Activated T-cell treated with anti-CD3 and anti-CD28 coated beads, Interleukin-2, amount 50 U/mL, for 24 hours (primary cell): ENCODE measurements at regions not wholly inside any gene's neighbourhood (a gene's known extent, or its start where the extent isn't known, plus 50 kb on each side); places are given as distances from the start of the nearest gene placed in this dataset.

ENCODE experiments used
- DNase-seq: peaks from one replicate; pipeline ENCODE4 v3.0.0-alpha.2; 2020
- H3K27ac Mint-ChIP-seq: 2 replicates; pipeline ENCODE4 v1.8.0; 2020; ENCODE audit warnings: mild to moderate bottlenecking, mixed read lengths
- H3K27me3 Mint-ChIP-seq: 2 replicates; pipeline ENCODE4 v1.8.0; 2020; ENCODE audit warnings: mixed read lengths
- H3K36me3 Mint-ChIP-seq: 2 replicates; pipeline ENCODE4 v1.8.0; 2020; ENCODE audit warnings: low read depth, mixed read lengths
- H3K4me1 Mint-ChIP-seq: 2 replicates; pipeline ENCODE4 v1.8.0; 2020; ENCODE audit warnings: low read depth, mixed read lengths
- H3K4me3 Mint-ChIP-seq: 2 replicates; pipeline ENCODE4 v1.8.0; 2020; ENCODE audit warnings: mild to moderate bottlenecking, moderate library complexity, mixed read lengths
- H3K9me3 Mint-ChIP-seq: 2 replicates; pipeline ENCODE4 v1.8.0; 2020; ENCODE audit warnings: mixed read lengths

DNA sequence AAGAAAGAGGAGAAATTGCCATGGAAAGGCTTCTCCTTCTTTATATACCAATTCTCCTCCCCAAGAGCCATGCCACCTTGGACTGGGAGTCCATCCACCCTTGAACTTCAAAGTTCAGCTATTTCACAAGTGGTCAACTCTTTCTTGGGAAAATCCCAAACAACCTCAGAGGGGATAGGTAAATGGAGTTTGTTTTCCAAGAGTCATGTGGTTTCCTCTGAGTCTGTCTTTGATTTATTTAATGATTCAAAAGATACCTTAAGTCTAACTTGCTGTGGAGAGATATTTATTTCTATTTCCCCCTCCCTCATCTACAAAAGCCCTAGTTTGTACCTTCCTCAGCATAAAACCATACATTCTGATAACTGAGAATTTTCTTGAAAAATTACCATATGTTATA lies 758.6 kb upstream of the IGFBP3 start:
- Mint-ChIP-seq H3K4me1 (no peaks in the 10 kb centered on the region), H3K4me3 (no peak overlapping the region), H3K9me3 (peaks cover 11% of the 10 kb centered on the region), H3K27ac (no peak overlapping the region), H3K36me3 (no peaks in the 10 kb centered on the region), H3K27me3 (no peaks in the 10 kb centered on the region)
- no peak for DNase-seq

DNA sequence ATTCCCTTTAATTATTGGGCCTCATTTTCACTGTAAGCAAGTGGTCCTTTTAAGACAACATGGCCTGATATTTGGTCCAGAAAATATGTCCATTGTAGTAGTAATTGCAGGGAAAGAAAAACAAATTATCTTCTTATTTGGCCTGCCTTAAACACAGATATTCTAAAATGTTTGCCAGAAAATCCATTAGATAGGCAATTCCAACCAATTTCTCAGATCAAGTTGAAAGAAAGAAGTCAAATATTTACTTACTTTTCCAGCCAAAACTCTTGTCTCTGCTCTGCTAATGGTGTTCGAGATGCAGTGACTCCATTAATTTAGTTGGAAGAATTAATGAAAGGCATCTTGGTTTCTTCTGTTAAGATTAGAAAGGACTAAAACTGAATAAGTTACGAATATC lies 757.3 kb upstream of the IGFBP3 start:
- H3K27ac Mint-ChIP-seq = no peak overlapping the region

DNA sequence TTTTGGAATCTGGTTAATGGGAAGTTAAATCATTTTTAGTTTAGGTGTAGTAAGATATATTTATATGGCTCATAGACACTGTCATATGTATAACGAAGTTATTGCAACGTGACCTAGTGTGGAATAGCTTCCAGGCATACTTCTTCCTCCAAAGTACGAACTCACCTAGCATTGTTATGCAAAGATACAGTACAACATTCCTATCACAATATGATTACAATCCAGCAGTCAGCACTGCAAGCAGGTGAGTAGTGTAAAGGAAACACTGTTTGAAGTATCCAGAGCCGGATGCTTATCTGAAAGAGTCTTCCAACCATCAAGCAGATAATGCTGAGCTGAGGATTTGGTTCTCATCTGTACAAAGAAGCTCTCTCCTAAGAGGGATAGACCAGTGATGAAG lies 754.4 kb upstream of the IGFBP3 start:
- peaks cover 5% of the 10 kb centered on the region for H3K9me3 Mint-ChIP-seq
- no peak for DNase-seq
- H3K27me3 Mint-ChIP-seq = no peaks in the 10 kb centered on the region
- H3K36me3 Mint-ChIP-seq = no peaks in the 10 kb centered on the region
- H3K27ac Mint-ChIP-seq = no peak overlapping the region
- no peaks in the 10 kb centered on the region for H3K4me1 Mint-ChIP-seq
- no peak overlapping the region for H3K4me3 Mint-ChIP-seq

More for the DNA sequence above, 757.3 kb upstream of the IGFBP3 start:
- Mint-ChIP-seq H3K36me3 (no peaks in the 10 kb centered on the region), H3K9me3 (peaks cover 5% of the 10 kb centered on the region), H3K4me3 (no peak overlapping the region), H3K4me1 (no peaks in the 10 kb centered on the region), H3K27me3 (no peaks in the 10 kb centered on the region)
- no peak for DNase-seq

DNA sequence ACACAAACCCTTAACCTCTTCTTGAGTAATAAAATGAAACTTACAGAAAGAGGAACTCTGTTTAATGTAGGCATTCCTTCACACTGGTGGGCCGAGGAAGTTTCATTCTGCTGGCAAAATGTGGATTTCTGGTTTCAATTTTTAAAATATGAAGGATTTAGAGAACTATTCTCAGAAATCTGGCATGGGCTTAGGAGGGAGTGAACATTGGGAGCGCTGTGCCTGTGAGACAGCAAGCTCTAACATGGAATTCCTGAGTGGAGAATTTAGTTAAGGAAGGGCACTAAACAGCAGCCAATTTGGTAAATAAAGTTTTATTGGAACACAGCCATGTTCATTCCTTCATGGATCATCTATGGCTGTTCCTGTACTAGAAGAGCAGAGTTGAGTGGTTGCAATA lies 751.8 kb upstream of the IGFBP3 start:
- H3K27ac Mint-ChIP-seq = no peak overlapping the region
- no peaks in the 10 kb centered on the region for H3K36me3 Mint-ChIP-seq
- H3K4me1 Mint-ChIP-seq = no peaks in the 10 kb centered on the region
- no peaks in the 10 kb centered on the region for H3K27me3 Mint-ChIP-seq
- no peak overlapping the region for H3K4me3 Mint-ChIP-seq
- no peak for DNase-seq
- H3K9me3 Mint-ChIP-seq = peaks cover 9% of the 10 kb centered on the region

DNA sequence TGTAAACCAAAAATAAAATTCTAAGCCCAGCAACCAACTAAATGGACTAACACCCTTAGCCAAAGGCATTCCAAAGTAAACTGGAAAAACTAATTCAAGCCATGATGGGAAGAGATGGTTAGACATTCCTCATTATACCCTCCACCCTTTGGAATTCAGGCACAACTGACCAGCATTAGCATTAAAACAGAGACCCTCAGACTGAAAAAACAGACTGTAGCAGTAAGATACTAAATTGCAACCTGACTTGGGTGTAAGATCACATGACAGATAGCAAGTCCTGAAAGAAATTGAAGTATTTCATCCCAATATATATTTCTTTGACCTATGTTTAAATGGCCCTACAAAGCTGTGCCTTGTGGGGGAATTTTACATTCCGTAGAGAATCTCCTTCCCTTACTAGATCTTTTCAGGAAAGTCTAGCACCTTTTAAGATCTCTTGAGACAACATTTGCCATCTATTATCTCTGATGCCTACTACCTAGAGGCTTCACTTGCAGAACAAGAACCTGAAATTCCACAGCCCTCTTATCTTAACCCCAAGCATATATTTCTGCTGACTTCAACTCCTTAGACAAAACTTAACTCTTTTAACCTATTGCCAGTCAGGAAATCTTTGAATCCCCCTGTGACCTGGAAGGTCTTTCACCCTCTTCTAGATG lies 750.2 kb upstream of the IGFBP3 start:
- H3K4me1 Mint-ChIP-seq = no peaks in the 10 kb centered on the region
- peaks cover 6% of the 10 kb centered on the region for H3K9me3 Mint-ChIP-seq
- H3K36me3 Mint-ChIP-seq = no peaks in the 10 kb centered on the region

DNA sequence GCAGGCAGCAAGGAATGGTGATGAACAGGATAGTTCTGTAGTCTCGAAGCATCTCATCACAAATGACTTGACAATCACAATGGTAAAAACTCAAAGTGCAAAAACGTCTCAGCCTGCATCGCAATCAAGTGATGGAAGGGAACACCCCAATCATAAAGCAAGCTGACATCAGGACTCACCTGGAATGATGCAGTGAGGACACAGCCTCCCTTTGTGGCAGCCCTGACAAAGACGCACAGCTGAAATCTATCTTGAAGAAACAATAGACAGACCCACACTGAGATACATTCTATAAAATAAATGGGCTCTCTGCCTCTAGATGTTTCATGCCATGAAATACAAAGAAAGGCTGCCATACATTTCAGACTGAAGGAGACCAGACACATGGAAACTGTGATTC lies 748.0 kb upstream of the IGFBP3 start:
- Mint-ChIP-seq H3K4me3 (no peak overlapping the region), H3K4me1 (no peaks in the 10 kb centered on the region), H3K27me3 (no peaks in the 10 kb centered on the region), H3K27ac (no peak overlapping the region), H3K36me3 (no peaks in the 10 kb centered on the region), H3K9me3 (peaks cover 4% of the 10 kb centered on the region)
- no peak for DNase-seq

More for the DNA sequence above, 750.2 kb upstream of the IGFBP3 start:
- Mint-ChIP-seq H3K4me3 (no peak overlapping the region), H3K27ac (no peak overlapping the region), H3K27me3 (no peaks in the 10 kb centered on the region)
- no peak for DNase-seq

DNA sequence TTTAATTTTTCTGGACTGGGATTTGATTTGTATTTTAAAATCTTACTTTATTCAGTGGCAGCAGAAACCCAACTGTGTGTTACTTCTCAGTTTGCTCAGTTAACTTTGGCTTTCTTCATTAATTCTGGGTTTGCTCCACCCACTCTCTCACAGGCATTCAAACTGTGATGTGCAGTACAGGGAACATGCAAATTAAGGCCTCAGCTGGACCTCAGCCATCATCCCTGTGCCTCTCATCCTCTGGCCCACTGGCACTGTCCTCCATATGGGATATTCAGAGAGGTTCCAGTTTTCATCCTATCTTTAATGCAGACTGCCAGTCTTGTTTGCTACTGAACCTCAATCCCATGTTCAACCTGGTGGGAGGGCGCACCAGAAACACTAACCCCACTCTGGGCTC lies 743.4 kb upstream of the IGFBP3 start:
- Mint-ChIP-seq H3K9me3 (peaks cover 6% of the 10 kb centered on the region), H3K36me3 (no peaks in the 10 kb centered on the region), H3K27me3 (no peaks in the 10 kb centered on the region), H3K4me3 (no peak overlapping the region), H3K4me1 (no peaks in the 10 kb centered on the region), H3K27ac (no peak overlapping the region)
- no peak for DNase-seq

DNA sequence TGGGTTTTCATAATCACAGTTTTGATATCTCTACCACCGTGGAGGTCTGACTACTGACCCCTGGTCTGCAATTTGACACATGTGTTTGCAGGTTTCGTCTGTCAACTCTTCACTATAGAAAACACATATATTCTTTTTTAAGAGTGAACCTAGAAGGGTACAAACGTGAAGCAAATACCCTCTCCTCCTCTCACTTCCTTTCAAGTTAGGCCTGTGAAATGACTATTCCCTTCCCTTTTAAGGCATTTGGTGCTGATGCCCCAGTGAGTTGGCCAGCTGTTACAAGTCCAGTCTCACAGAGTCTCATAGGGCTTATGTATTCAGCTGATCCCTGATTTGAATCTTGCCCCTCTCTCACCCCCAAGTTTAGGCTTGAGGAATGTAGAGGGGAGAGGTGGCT lies 742.0 kb upstream of the IGFBP3 start:
- DNase-seq = no peak
- H3K4me3 Mint-ChIP-seq = no peak overlapping the region
- H3K27me3 Mint-ChIP-seq = no peaks in the 10 kb centered on the region
- no peak overlapping the region for H3K27ac Mint-ChIP-seq
- no peaks in the 10 kb centered on the region for H3K4me1 Mint-ChIP-seq
- H3K9me3 Mint-ChIP-seq = peaks cover 4% of the 10 kb centered on the region
- H3K36me3 Mint-ChIP-seq = no peaks in the 10 kb centered on the region

DNA sequence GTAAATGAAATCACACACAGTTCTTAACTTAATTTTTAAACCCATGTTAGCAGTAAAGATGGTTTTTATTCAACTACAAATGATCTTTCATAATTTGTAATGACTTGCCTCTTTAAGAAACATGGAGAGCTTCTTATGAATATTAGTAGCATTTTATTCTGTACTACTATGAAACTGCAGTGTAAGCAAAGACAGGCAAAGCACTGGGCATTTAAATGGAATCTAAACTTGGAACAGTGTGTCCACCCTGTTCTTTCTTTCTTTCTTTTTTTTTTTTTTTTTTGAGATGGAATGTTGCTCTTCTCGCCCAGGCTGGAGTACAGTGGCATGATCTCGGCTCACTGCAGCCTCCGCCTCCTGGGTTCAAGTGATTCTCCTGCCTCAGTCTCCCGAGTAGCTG lies 740.4 kb upstream of the IGFBP3 start:
- Mint-ChIP-seq H3K4me3 (no peak overlapping the region), H3K9me3 (peaks cover 5% of the 10 kb centered on the region), H3K36me3 (no peaks in the 10 kb centered on the region), H3K4me1 (no peaks in the 10 kb centered on the region), H3K27me3 (no peaks in the 10 kb centered on the region), H3K27ac (no peak overlapping the region)
- no peak for DNase-seq

DNA sequence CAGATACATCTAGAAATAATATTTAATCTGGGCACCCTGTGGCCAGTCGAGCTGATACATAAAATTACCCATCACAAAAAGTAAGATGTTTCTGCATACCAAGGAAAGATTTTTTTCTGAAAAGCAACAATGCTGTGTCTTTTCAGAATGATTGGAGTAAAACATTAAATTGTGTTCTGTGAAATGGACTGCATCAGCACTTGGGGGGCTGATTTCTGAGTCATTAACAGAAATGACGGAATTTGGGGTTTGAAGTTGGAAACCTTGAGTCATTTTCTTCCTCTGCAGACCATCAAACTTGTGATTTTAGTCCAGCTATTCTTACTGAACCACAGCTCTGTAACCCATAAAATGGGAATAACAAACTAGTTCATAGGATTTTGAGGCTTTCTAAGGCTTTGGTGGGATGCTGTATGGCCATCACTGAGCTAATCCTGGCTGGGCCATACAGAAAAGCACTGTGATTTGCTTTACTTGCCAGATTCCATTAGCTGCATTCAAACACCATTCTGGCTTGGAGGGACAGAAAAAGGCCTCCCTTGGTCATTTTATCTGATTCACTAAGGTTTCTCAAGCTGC lies 739.4 kb upstream of the IGFBP3 start:
- Mint-ChIP-seq H3K27me3 (no peaks in the 10 kb centered on the region), H3K27ac (no peak overlapping the region), H3K9me3 (peaks cover 5% of the 10 kb centered on the region), H3K4me3 (no peak overlapping the region), H3K36me3 (no peaks in the 10 kb centered on the region), H3K4me1 (no peaks in the 10 kb centered on the region)
- no peak for DNase-seq

DNA sequence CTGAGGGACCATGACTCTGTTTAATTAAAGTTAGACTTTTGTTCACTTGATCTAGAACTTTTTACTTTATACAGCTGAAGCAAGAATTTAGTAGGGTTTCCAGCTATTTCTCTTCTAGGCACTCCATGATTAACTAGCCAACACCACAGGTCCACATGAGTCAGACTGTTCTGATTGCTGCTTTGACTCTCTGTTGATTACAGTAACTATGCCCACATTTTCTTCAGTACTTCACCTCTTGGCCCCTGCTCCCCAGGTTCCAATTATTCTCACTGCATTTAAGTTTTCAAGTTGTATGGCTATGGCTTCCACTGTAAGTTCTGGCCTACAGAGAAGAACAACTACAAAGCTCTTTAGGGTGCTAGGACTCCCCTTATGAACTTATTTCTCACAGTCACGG lies 737.2 kb upstream of the IGFBP3 start:
- DNase-seq = no peak
- H3K4me3 Mint-ChIP-seq = no peak overlapping the region
- no peaks in the 10 kb centered on the region for H3K27me3 Mint-ChIP-seq
- peaks cover 5% of the 10 kb centered on the region for H3K9me3 Mint-ChIP-seq
- H3K4me1 Mint-ChIP-seq = no peaks in the 10 kb centered on the region
- H3K27ac Mint-ChIP-seq = no peak overlapping the region
- no peaks in the 10 kb centered on the region for H3K36me3 Mint-ChIP-seq

DNA sequence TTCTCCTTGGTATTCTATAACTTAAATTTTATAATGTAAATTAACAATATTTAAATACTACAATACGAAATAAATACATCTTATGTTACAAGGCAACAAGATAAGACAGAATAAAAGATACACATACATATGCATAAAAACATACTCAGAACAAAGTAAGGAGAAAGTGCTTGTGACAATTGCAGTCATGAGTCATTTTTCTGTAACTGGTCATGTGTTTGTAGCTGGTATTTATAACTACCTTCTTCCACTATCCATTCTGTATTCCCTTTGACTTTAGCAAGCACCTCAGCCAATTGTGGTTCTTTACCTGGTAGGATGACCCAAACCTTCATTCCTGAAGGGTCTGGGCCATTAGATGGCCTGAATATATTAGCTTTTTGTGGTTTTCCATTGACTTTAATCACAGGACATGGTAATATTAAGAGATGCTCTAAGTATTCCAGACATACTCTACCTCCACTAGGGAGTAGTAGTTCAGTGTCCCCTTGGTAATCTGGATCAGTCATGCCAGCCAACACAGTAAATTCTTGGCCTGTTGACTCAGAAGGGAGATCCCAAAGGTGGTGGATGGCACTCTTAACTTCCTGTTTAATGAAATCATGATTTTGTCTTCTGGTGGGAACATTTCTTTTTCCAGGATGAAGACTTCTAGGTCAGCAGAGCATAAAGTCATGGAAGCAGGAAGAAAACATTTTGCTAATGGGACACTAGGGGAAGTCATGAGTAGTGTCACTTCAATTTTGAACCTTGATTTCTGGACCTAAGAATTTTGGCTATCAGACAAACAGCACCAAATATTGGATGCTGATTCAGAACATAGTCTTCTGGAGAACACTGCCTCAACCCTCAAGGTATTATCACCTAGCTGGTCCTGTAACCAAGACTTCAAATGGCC lies 733.7 kb upstream of the IGFBP3 start:
- Mint-ChIP-seq H3K27me3 (no peaks in the 10 kb centered on the region), H3K27ac (no peak overlapping the region), H3K36me3 (no peaks in the 10 kb centered on the region), H3K4me3 (no peak overlapping the region), H3K4me1 (no peaks in the 10 kb centered on the region), H3K9me3 (peaks cover 3% of the 10 kb centered on the region)
- no peak for DNase-seq

DNA sequence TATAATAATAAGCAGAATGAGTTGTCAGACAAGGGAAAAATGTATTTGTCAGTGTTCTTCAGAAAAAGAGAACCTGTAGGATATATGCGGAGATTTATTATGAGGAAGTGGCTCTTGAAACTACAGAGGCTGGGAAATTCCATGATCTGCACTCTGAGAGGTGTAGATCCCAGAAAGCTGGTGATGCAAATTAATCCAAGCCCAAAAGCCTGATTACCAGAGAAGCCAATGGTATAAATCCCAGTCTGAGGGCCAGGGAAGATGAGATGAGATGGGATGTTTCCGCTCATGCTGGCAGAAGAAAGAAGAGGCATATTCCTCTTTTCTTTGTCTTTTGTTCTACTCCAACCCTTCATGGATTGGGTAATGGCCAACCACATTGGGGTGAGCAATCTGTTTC lies 732.8 kb upstream of the IGFBP3 start:
- no peak overlapping the region for H3K4me3 Mint-ChIP-seq
- H3K4me1 Mint-ChIP-seq = no peaks in the 10 kb centered on the region
- no peaks in the 10 kb centered on the region for H3K36me3 Mint-ChIP-seq
- peaks cover 6% of the 10 kb centered on the region for H3K9me3 Mint-ChIP-seq
- no peaks in the 10 kb centered on the region for H3K27me3 Mint-ChIP-seq
- no peak overlapping the region for H3K27ac Mint-ChIP-seq
- no peak for DNase-seq

DNA sequence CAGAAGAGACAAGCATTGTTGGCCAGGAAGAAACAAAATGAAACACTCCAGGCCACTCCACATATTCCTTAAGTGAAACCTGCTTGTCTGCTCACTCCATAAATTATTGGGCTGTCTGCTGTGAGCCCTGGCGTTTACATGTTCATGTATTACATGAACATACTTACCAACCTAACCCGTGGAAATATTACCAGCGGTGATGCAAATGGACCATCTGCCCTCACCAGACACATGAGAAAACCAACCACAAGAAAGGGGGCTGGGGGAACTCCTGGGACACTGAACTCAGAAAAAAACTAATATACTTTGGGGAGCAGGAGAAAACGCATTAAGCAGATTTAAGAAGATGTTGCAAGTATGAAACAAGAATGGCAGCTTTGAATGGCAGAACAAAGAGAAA lies 731.2 kb upstream of the IGFBP3 start:
- Mint-ChIP-seq H3K27ac (no peak overlapping the region), H3K36me3 (no peaks in the 10 kb centered on the region), H3K27me3 (no peaks in the 10 kb centered on the region), H3K9me3 (peaks cover 11% of the 10 kb centered on the region), H3K4me1 (no peaks in the 10 kb centered on the region), H3K4me3 (no peak overlapping the region)
- no peak for DNase-seq

DNA sequence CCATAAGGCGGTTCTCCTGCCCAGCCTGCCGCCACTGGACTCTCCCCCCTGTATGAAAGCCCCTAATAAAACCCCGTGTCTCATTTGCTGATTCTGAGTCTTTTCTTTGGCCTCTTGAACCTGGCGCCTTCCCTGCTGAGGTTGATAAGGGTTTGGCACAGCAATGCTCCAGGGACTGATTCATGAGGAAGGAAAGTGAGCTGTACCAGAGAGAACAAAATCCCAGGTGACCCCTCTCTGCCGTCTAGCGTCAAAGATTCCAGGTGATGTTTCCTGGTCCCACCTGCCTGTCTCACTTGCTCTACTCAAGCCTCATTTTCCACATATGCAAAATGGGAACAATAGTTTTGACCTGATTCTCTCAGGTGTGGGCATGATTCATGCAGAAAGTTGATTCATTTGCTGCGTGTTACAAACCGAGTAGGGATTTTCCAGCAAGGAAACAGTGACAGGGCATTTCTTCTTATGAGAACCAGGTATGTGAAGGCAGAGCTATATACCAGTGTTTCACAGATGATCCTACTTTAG lies 730.6 kb upstream of the IGFBP3 start:
- H3K9me3 Mint-ChIP-seq = peaks cover 10% of the 10 kb centered on the region

More for the DNA sequence above, 730.6 kb upstream of the IGFBP3 start:
- Mint-ChIP-seq H3K27ac (no peak overlapping the region), H3K27me3 (no peaks in the 10 kb centered on the region), H3K4me1 (no peaks in the 10 kb centered on the region), H3K36me3 (no peaks in the 10 kb centered on the region), H3K4me3 (no peak overlapping the region)
- DNase-seq = no peak
